HepG2 (cell line): ENCODE measurements at regions not wholly inside any gene's neighbourhood (a gene's known extent, or its start where the extent isn't known, plus 50 kb on each side); places are given as distances from the start of the nearest gene placed in this dataset.

Experiments
- ATAC-seq: fragments of 200-7000 bp; cut with Tn5 transposase; 3 replicates; pipeline ENCODE4 v1.9.1; 2020; ENCODE audit warnings: mild to moderate bottlenecking, moderate library complexity
- BruUV-seq: library from RNA; stranded (reverse); fragments of 400-500 nt; replicated peaks from 2 replicates; lab custom pipeline; 2021; lab: Mats Ljungman, UMichigan
- CTCF ChIA-PET: fragments of 300-600 bp; formaldehyde crosslinking; extraction: SDS; loops from one replicate; lab custom pipeline; 2021; ENCODE audit warnings: low total read pairs, inconsistent platforms, low intra/inter-chr PET ratio; lab: Yijun Ruan, JAX
- POLR2A ChIA-PET: fragments of 350-600 bp; sonication (Branson Sonifier 250); formaldehyde crosslinking; loops from one replicate; lab custom pipeline; 2020; ENCODE audit warnings: antibody characterized with exemption, inconsistent platforms; lab: Yijun Ruan, JAX
- DNase-seq: peaks from one replicate; pipeline ENCODE4 v3.0.0-alpha.2; 2015; ENCODE audit warnings: low spot score
- FAIRE-seq: peaks from 3 replicates; lab custom pipeline; 2011; peaks lifted over from hg19 to GRCh38; lab: Jason Lieb, UNC
- H2AFZ ChIP-seq: one replicate; pipeline ENCODE4 v1.6.1; 2011; ENCODE audit warnings: low read length, inconsistent platforms
- H3K27ac ChIP-seq: fragments of 300-600 bp; 3 replicates; pipeline ENCODE4 v1.8.0; 2011; ENCODE audit warnings: mixed run types, mild to moderate bottlenecking, mixed read lengths, low read length, inconsistent platforms; ENCODE audit not compliant: insufficient read depth; ENCODE audit errors: extremely low read length
- H3K27me3 ChIP-seq, 2 experiments: fragments of 200-600 bp in 1 of 2; 2 replicates in 1 of 2; 3 replicates in 1 of 2; pipeline versions ENCODE4 v1.6.0 to v1.8.0; 2011; ENCODE audit warnings: low read length in 2 of 2, mild to moderate bottlenecking in 2 of 2, moderate library complexity in 2 of 2, inconsistent platforms in 1 of 2; ENCODE audit not compliant: insufficient read depth in 2 of 2, control insufficient read depth in 1 of 2
- H3K36me3 ChIP-seq, 2 experiments: fragments of 200-600 bp in 1 of 2; replicated peaks in 1 of 2; 2 replicates in 1 of 2; 3 replicates in 1 of 2; pipeline versions ENCODE4 v1.5.1 to v1.8.0; 2011; ENCODE audit warnings: low read length in 2 of 2, inconsistent platforms in 1 of 2; ENCODE audit not compliant: insufficient read depth in 2 of 2, control insufficient read depth in 1 of 2
- H3K4me1 ChIP-seq: 2 replicates; pipeline ENCODE4 v1.5.1; 2012; ENCODE audit warnings: low read length, inconsistent platforms; ENCODE audit not compliant: insufficient read depth
- H3K4me2 ChIP-seq: 2 replicates; pipeline ENCODE4 v1.6.0; 2011; ENCODE audit warnings: low read depth, low read length, inconsistent platforms
- H3K4me3 ChIP-seq, 3 experiments: fragments of 200-600 bp in 1 of 3; sonication (generic), shearing (Covaris generic) in 1 of 3; replicated peaks in 1 of 3; 2 replicates each; pipeline ENCODE4 v1.5.1; 2011 to 2016; ENCODE audit warnings: low read length in 3 of 3, inconsistent platforms in 2 of 3, low read depth in 2 of 3, mild to moderate bottlenecking in 2 of 3, control low read depth in 1 of 3, mixed read lengths in 1 of 3; ENCODE audit not compliant: insufficient read depth in 1 of 3
- H3K79me2 ChIP-seq: one replicate; pipeline ENCODE4 v1.6.1; 2011; ENCODE audit warnings: low read length, inconsistent platforms; ENCODE audit not compliant: insufficient read depth
- H3K9ac ChIP-seq: 2 replicates; pipeline ENCODE4 v1.6.0; 2011; ENCODE audit warnings: mild to moderate bottlenecking, low read depth, low read length, inconsistent platforms; ENCODE audit not compliant: insufficient read depth
- H3K9me3 ChIP-seq: 2 replicates; pipeline ENCODE4 v1.5.1; 2012; ENCODE audit warnings: mild to moderate bottlenecking, low read length
- H4K20me1 ChIP-seq: 2 replicates; pipeline ENCODE4 v1.6.0; 2011; ENCODE audit warnings: inconsistent platforms, mild to moderate bottlenecking, low read length, moderate library complexity; ENCODE audit not compliant: insufficient read depth
- CHD4 ChIP-seq: fragments of 200-600 bp; sonication (generic); IDR thresholded peaks from 2 replicates; pipeline ENCODE4 v1.7.0; 2017; ENCODE audit warnings: mild to moderate bottlenecking, low read length, borderline replicate concordance
- EP300 ChIP-seq, 3 experiments: sonication (generic) in 1 of 3; formaldehyde crosslinking in 1 of 3; IDR thresholded peaks; 2 replicates each; pipeline versions ENCODE4 v1.5.1 to v1.6.1; 2011 to 2020; ENCODE audit warnings: low read depth in 2 of 3, low read length in 2 of 3, borderline replicate concordance in 1 of 3, improper control_type of control experiment in 1 of 3, mild to moderate bottlenecking in 1 of 3, missing genetic modification reagents in 1 of 3, moderate library complexity in 1 of 3
- FIP1L1 ChIP-seq: fragments of 200-400 bp; formaldehyde crosslinking; IDR thresholded peaks from 2 replicates; pipeline ENCODE4 v1.6.1; 2018; ENCODE audit warnings: low read depth, mild to moderate bottlenecking, low read length, moderate library complexity, borderline replicate concordance; ENCODE audit not compliant: insufficient read depth
- KLF9 ChIP-seq: IDR thresholded peaks from 2 replicates; pipeline ENCODE4 v1.6.1; 2016; ENCODE audit warnings: low read depth
- MAFG ChIP-seq: sonication (generic); formaldehyde crosslinking; IDR thresholded peaks from 2 replicates; pipeline ENCODE4 v1.5.1; 2020; ENCODE audit warnings: mild to moderate bottlenecking, missing genetic modification reagents
- MIXL1 ChIP-seq: IDR thresholded peaks from 2 replicates; pipeline ENCODE4 v1.6.1; 2016
- PBX2 ChIP-seq: IDR thresholded peaks from 2 replicates; pipeline ENCODE4 v1.6.1; 2016; ENCODE audit warnings: control low read depth
- POLR2AphosphoS5 ChIP-seq: IDR thresholded peaks from 2 replicates; pipeline ENCODE4 v1.6.1; 2012; ENCODE audit warnings: low read depth, low read length
- RFX1 ChIP-seq: fragments of 450-650 bp; IDR thresholded peaks from 2 replicates; pipeline ENCODE4 v1.6.1; 2017
- SMC3 ChIP-seq: IDR thresholded peaks from 2 replicates; pipeline ENCODE4 v1.6.1; 2011; ENCODE audit warnings: low read length, improper control_type of control experiment
- TCF7L2 ChIP-seq: IDR thresholded peaks from 2 replicates; pipeline ENCODE4 v1.6.1; 2011; ENCODE audit warnings: mild to moderate bottlenecking, low read depth, low read length, moderate library complexity
- TIGD3 ChIP-seq: sonication (generic); formaldehyde crosslinking; IDR thresholded peaks from 2 replicates; pipeline ENCODE4 v1.5.1; 2020; ENCODE audit warnings: mild to moderate bottlenecking, missing genetic modification reagents, borderline replicate concordance
- ZBTB14 ChIP-seq: sonication (generic); formaldehyde crosslinking; IDR thresholded peaks from 2 replicates; pipeline ENCODE4 v1.4.0; 2020; ENCODE audit warnings: missing genetic modification reagents
- ZBTB37 ChIP-seq: sonication (generic); formaldehyde crosslinking; IDR thresholded peaks from 2 replicates; pipeline ENCODE4 v1.4.0; 2020; ENCODE audit warnings: mild to moderate bottlenecking, missing genetic modification reagents
- ZNF230 ChIP-seq: sonication (generic); formaldehyde crosslinking; IDR thresholded peaks from 2 replicates; pipeline ENCODE4 v1.4.0; 2020; ENCODE audit warnings: mild to moderate bottlenecking, missing genetic modification reagents
- ZNF547 ChIP-seq: sonication (generic); formaldehyde crosslinking; IDR thresholded peaks from 2 replicates; pipeline ENCODE4 v1.5.1; 2020; ENCODE audit warnings: mild to moderate bottlenecking, missing genetic modification reagents
- ZNF672 ChIP-seq: sonication (generic); formaldehyde crosslinking; IDR thresholded peaks from 2 replicates; pipeline ENCODE4 v1.8.1; 2022; ENCODE audit warnings: missing genetic modification reagents
- WGBS: methylation state at CpG from one replicate; pipeline ENCODE4 v1.1.6; 2017; ENCODE audit warnings: low lambda C conversion rate; 5-methylcytosine and 5-hydroxymethylcytosine counted together
- in situ Hi-C: cut with HindIII; loops from 2 replicates; pipeline ENCODE4 v1.10.0; 2017; ENCODE audit warnings: low pct_unique_long_range_greater_than_20kb; ENCODE audit not compliant: extremely low pct_ligation_motif_present
- intact Hi-C: fragments of 100-400 bp; cut with micrococcal nuclease; formaldehyde crosslinking; loops from one replicate; pipeline ENCODE4 v1.10.0; 2022; ENCODE audit not compliant: unreplicated experiment

- no peak for DNase-seq
- Histone ChIP-seq H3K9ac (no peak overlapping the region), H3K4me1 (no peaks in the 10 kb centered on the region), H2AFZ (no peak overlapping the region), H3K36me3 (no peaks in the 10 kb centered on the region), H3K4me2 (no peak overlapping the region), H3K27me3 (no peaks in the 10 kb centered on the region), H4K20me1 (no peaks in the 10 kb centered on the region), H3K9me3 (no peaks in the 10 kb centered on the region), H3K27ac (no peak overlapping the region), H3K79me2 (no peaks in the 10 kb centered on the region), H3K4me3 (no peak overlapping the region)
- in situ Hi-C loops (no loop called here), intact Hi-C loops (no loop called here)
- CTCF ChIA-PET, result no interaction called here
- no TSS peak for BruUV-seq
- no peak for TF ChIP-seq POLR2AphosphoS5
- no peak for TF ChIP-seq CHD4
- no peak for TF ChIP-seq FIP1L1
- TF ChIP-seq MAFG, result no peak
- TF ChIP-seq PBX2 (CRISPR knock-in tag), result no peak
- TF ChIP-seq ZNF230, result no peak
- TF ChIP-seq ZBTB14 (CRISPR knock-in tag), result no peak
- TF ChIP-seq ZNF547, result no peak
- TF ChIP-seq ZNF672 (CRISPR knock-in tag), result no peak
- no peak for TF ChIP-seq TIGD3 (CRISPR knock-in tag)
- TF ChIP-seq RFX1, result no peak
- TF ChIP-seq TCF7L2, result no peak
- no peak for TF ChIP-seq SMC3
- no peak for TF ChIP-seq EP300 (IDR thresholded peaks at IDR 0.05; ENCODE audit: low read depth in 2 of 2, low read length in 2 of 2)
- no peak for TF ChIP-seq EP300 (CRISPR knock-in tag; IDR thresholded peaks at IDR 0.05; ENCODE audit: borderline replicate concordance)
- no peak for TF ChIP-seq KLF9 (CRISPR knock-in tag)
- no peak for TF ChIP-seq MIXL1
- no peak for TF ChIP-seq ZBTB37 (CRISPR knock-in tag)
- POLR2A ChIA-PET, result no interaction called here
- FAIRE-seq, result no peak
- WGBS, result 60% methylated on average over 3 of the region's 3 CpGs
- ATAC-seq, result no peak
Measured at GRCh38 chr7:25802057-25802456, 349.9 kb upstream of the NFE2L3 start.
